PC-9 (cell line): ENCODE measurements at regions not wholly inside any gene's neighbourhood (a gene's known extent, or its start where the extent isn't known, plus 50 kb on each side); places are given as distances from the start of the nearest gene placed in this dataset.
"Not testable (repeated sequence)": the region's sequence is repeated elsewhere in the genome, so short reads cannot be mapped to it uniquely, and the experiment has no call there.

ENCODE experiments used
- BruUV-seq: library from RNA; stranded (reverse); fragments of 400-500 nt; replicated peaks from 2 replicates; lab custom pipeline; 2021; lab: Mats Ljungman, UMichigan
- CTCF ChIA-PET: fragments of 300-600 bp; sonication (Branson Sonifier 250); formaldehyde crosslinking; loops from one replicate; lab custom pipeline; 2022; ENCODE audit warnings: antibody characterized with exemption; lab: Charles Lee
- POLR2A ChIA-PET: fragments of 300-600 bp; sonication (Branson Sonifier 250); formaldehyde crosslinking; loops from one replicate; lab custom pipeline; 2022; ENCODE audit warnings: antibody characterized with exemption; ENCODE audit not compliant: unreplicated experiment; lab: Charles Lee
- DNase-seq, 2 experiments: peaks; one replicate each; pipeline versions ENCODE4 v3.0.0 to v3.0.0-alpha.2; 2015 to 2022; ENCODE audit warnings: mixed read lengths in 1 of 2
- H2AFZ ChIP-seq: fragments of 200-600 bp; sonication (generic); 2 replicates; pipeline ENCODE4 v1.8.1; 2017; ENCODE audit warnings: antibody characterized with exemption
- H3F3A ChIP-seq: fragments of 200-600 bp; sonication (generic); 2 replicates; pipeline ENCODE4 v1.8.1; 2017; ENCODE audit warnings: antibody characterized with exemption, mild to moderate bottlenecking, low read depth; ENCODE audit not compliant: insufficient read depth
- H3K27ac ChIP-seq: fragments of 200-600 bp; sonication (generic); 2 replicates; pipeline ENCODE4 v1.6.1; 2016; ENCODE audit warnings: mixed run types
- H3K27me3 ChIP-seq: fragments of 200-600 bp; sonication (generic); 2 replicates; pipeline ENCODE4 v1.6.1; 2016; ENCODE audit warnings: low read depth, mixed run types; ENCODE audit not compliant: insufficient read depth
- H3K36me3 ChIP-seq: fragments of 200-600 bp; sonication (generic); 2 replicates; pipeline ENCODE4 v1.6.1; 2016; ENCODE audit warnings: low read depth, mixed run types
- H3K4me1 ChIP-seq: fragments of 200-600 bp; sonication (generic); replicated peaks from 2 replicates; pipeline ENCODE4 v1.6.1; 2016; ENCODE audit warnings: mixed run types; ENCODE audit not compliant: insufficient read depth
- H3K4me2 ChIP-seq: fragments of 200-600 bp; sonication (generic); 2 replicates; pipeline ENCODE4 v1.6.1; 2017; ENCODE audit warnings: mixed run types
- H3K4me3 ChIP-seq: fragments of 200-600 bp; sonication (generic); 2 replicates; pipeline ENCODE4 v1.6.1; 2016; ENCODE audit warnings: mixed run types
- H3K79me2 ChIP-seq: fragments of 200-600 bp; sonication (generic); 2 replicates; pipeline ENCODE4 v1.6.1; 2017; ENCODE audit warnings: low read depth, mixed run types
- H3K9me2 ChIP-seq: fragments of 200-600 bp; sonication (generic); 2 replicates; pipeline ENCODE4 v1.8.1; 2017; ENCODE audit warnings: mild to moderate bottlenecking; ENCODE audit not compliant: insufficient read depth
- H3K9me3 ChIP-seq: fragments of 200-600 bp; sonication (generic); 2 replicates; pipeline ENCODE4 v1.8.1; 2016; ENCODE audit warnings: low read depth; ENCODE audit not compliant: insufficient read depth
- H4K20me1 ChIP-seq: fragments of 200-600 bp; sonication (generic); 2 replicates; pipeline ENCODE4 v1.8.1; 2017; ENCODE audit not compliant: insufficient read depth
- EZH2 ChIP-seq: fragments of 200-600 bp; sonication (generic); IDR thresholded peaks from 2 replicates; pipeline ENCODE4 v1.8.0; 2017; ENCODE audit warnings: antibody characterized with exemption, low read depth
- intact Hi-C: fragments of 100-400 bp; cut with micrococcal nuclease; formaldehyde crosslinking; loops from one replicate; pipeline ENCODE4 v1.10.0; 2022; ENCODE audit not compliant: unreplicated experiment
- TF ChIP-seq, protein P1 (sequence below): fragments of 200-600 bp; sonication (generic); conservative IDR thresholded peaks from 2 replicates; pipeline ENCODE4 v1.6.1; 2017; ENCODE audit warnings: mixed run types, antibody characterized with exemption, mild to moderate bottlenecking, moderate library complexity

- Histone ChIP-seq H3K27me3 (no peaks in the 10 kb centered on the region), H3F3A (no peaks in the 10 kb centered on the region), H3K4me3 (no peak overlapping the region), H3K27ac (no peak overlapping the region), H4K20me1 (no peaks in the 10 kb centered on the region), H3K9me3 (no peaks in the 10 kb centered on the region), H3K36me3 (no peaks in the 10 kb centered on the region), H3K9me2 (no peaks in the 10 kb centered on the region), H2AFZ (no peak overlapping the region), H3K4me2 (no peak overlapping the region), H3K4me1 (no peaks in the 10 kb centered on the region), H3K79me2 (no peaks in the 10 kb centered on the region)
- ChIA-PET CTCF (no interaction called here), POLR2A (no interaction called here)
- BruUV-seq: no TSS peak
- TF ChIP-seq, protein P1, sequence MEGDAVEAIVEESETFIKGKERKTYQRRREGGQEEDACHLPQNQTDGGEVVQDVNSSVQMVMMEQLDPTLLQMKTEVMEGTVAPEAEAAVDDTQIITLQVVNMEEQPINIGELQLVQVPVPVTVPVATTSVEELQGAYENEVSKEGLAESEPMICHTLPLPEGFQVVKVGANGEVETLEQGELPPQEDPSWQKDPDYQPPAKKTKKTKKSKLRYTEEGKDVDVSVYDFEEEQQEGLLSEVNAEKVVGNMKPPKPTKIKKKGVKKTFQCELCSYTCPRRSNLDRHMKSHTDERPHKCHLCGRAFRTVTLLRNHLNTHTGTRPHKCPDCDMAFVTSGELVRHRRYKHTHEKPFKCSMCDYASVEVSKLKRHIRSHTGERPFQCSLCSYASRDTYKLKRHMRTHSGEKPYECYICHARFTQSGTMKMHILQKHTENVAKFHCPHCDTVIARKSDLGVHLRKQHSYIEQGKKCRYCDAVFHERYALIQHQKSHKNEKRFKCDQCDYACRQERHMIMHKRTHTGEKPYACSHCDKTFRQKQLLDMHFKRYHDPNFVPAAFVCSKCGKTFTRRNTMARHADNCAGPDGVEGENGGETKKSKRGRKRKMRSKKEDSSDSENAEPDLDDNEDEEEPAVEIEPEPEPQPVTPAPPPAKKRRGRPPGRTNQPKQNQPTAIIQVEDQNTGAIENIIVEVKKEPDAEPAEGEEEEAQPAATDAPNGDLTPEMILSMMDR: no peak
- TF ChIP-seq EZH2: no peak
- DNase-seq: no peak
- intact Hi-C loops: no loop called here
These were observed 529.3 kb downstream of the DMRTA1 start for GRCh38 chr9:22975951-22976350.

- CTCF ChIA-PET: no interaction called here
- no TSS peak for BruUV-seq
- H3K27me3 ChIP-seq: no peaks in the 10 kb centered on the region
- intact Hi-C loops: no loop called here
- no peak for DNase-seq
- H3K4me3 ChIP-seq: no peak overlapping the region
- TF ChIP-seq, protein P1: no peak
- no peak for TF ChIP-seq EZH2
- no peak overlapping the region for H2AFZ ChIP-seq
- H3K36me3 ChIP-seq: no peaks in the 10 kb centered on the region
- POLR2A ChIA-PET: no interaction called here
- no peaks in the 10 kb centered on the region for H3K9me2 ChIP-seq
- no peaks in the 10 kb centered on the region for H3K9me3 ChIP-seq
- no peaks in the 10 kb centered on the region for H4K20me1 ChIP-seq
- H3K4me1 ChIP-seq: no peaks in the 10 kb centered on the region
- no peak overlapping the region for H3K27ac ChIP-seq
- H3K4me2 ChIP-seq: no peak overlapping the region
- no peaks in the 10 kb centered on the region for H3K79me2 ChIP-seq
- H3F3A ChIP-seq: no peaks in the 10 kb centered on the region
These were observed 529.8 kb downstream of the DMRTA1 start for GRCh38 chr9:22976454-22976853.

DNA sequence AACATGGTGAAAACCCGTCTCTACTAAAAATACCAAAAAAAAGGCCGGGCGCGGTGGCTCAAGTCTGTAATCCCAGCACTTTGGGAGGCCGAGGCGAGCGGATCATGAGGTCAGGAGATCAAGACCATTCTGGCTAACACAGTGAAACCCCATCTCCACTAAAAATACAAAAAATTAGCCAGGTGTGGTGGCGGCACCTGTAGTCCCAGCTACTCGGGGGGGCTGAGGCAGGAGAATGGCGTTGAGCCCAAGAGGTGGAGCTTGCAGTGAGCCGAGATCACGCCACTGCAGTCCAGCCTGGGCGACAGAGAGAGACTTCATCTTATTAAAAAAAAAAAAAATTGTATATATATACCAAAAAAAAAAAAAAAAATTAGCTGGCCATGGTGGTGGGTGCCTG lies 533.8 kb downstream of the DMRTA1 start:
- H3K36me3 ChIP-seq, H4K20me1 ChIP-seq, H3K4me2 ChIP-seq, BruUV-seq, intact Hi-C loops, H3K27ac ChIP-seq, H2AFZ ChIP-seq, DNase-seq, POLR2A ChIA-PET, H3K4me1 ChIP-seq, H3K79me2 ChIP-seq, CTCF ChIA-PET, H3K9me3 ChIP-seq, H3F3A ChIP-seq, H3K4me3 ChIP-seq, H3K9me2 ChIP-seq, H3K27me3 ChIP-seq: not testable (repeated sequence)

- H3F3A ChIP-seq: no peaks in the 10 kb centered on the region
- H3K4me1 ChIP-seq: no peaks in the 10 kb centered on the region
- intact Hi-C loops: no loop called here
- no peaks in the 10 kb centered on the region for H3K36me3 ChIP-seq
- no peak for DNase-seq
- BruUV-seq: no TSS peak
- H3K27ac ChIP-seq: no peak overlapping the region
- no peak overlapping the region for H2AFZ ChIP-seq
- POLR2A ChIA-PET: no interaction called here
- no peaks in the 10 kb centered on the region for H3K79me2 ChIP-seq
- H3K4me2 ChIP-seq: no peak overlapping the region
- H3K4me3 ChIP-seq: no peak overlapping the region
- H3K27me3 ChIP-seq: no peaks in the 10 kb centered on the region
- TF ChIP-seq, protein P1: no peak
- no peak for TF ChIP-seq EZH2
- H3K9me3 ChIP-seq: no peaks in the 10 kb centered on the region
- H4K20me1 ChIP-seq: no peaks in the 10 kb centered on the region
- no peaks in the 10 kb centered on the region for H3K9me2 ChIP-seq
- CTCF ChIA-PET: no interaction called here
These were observed 539.9 kb downstream of the DMRTA1 start for GRCh38 chr9:22986556-22986955.
